ENCODE measurements at regions not wholly inside any gene's neighbourhood (a gene's known extent, or its start where the extent isn't known, plus 50 kb on each side); places are given as distances from the start of the nearest gene placed in this dataset.
A peak's percentile ranks its signal among the peaks of the same experiment; 100 is the strongest.

DNA sequence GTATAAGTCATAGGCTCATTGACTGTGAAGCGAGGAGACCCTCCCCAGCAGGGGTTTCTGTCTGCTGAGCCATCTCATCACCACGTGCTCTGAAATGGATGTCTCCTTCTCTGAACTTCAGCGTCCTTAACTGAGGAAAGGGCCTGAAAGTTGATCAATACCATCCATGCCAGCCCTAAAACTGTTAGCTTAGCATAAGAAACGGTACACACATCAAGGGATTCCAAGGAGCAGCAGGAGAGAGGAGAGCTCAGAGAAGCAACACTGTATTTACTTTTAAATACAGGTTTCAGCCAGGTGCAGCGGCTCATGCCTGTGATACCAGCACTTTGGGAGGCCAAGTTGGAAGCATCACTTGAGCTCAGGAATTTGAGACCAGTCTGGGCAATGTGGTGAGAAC, 248.9 kb upstream of the TNRC6C start (continued):
- TF ChIP-seq CBX8 (IDR thresholded peaks at IDR 0.05; ENCODE audit: borderline replicate concordance, low read depth, low read length) (no peak), GTF2F1 (IDR thresholded peaks at IDR 0.05; ENCODE audit: borderline replicate concordance, low read depth, low read length) (no peak), JUN (IDR thresholded peaks at IDR 0.05; ENCODE audit: low read depth, low read length) (no peak), NANOG (IDR thresholded peaks at IDR 0.05; ENCODE audit: insufficient read depth, low read depth, low read length, poor library complexity, severe bottlenecking) (no peak), MAFK (IDR thresholded peaks at IDR 0.05; ENCODE audit: low read depth, low read length) (no peak), KDM1A (IDR thresholded peaks at IDR 0.05; ENCODE audit: borderline replicate concordance, low read length) (no peak), CREB1 (IDR thresholded peaks at IDR 0.05) (no peak), CEBPB (IDR thresholded peaks at IDR 0.05; ENCODE audit: low read depth, low read length) (no peak), TCF12 (IDR thresholded peaks at IDR 0.05; ENCODE audit: low read depth, low read length) (0 out of 2 replicates have a peak, but pooled peaks have one; percentile 77)
- TF ChIP-seq, protein P1, sequence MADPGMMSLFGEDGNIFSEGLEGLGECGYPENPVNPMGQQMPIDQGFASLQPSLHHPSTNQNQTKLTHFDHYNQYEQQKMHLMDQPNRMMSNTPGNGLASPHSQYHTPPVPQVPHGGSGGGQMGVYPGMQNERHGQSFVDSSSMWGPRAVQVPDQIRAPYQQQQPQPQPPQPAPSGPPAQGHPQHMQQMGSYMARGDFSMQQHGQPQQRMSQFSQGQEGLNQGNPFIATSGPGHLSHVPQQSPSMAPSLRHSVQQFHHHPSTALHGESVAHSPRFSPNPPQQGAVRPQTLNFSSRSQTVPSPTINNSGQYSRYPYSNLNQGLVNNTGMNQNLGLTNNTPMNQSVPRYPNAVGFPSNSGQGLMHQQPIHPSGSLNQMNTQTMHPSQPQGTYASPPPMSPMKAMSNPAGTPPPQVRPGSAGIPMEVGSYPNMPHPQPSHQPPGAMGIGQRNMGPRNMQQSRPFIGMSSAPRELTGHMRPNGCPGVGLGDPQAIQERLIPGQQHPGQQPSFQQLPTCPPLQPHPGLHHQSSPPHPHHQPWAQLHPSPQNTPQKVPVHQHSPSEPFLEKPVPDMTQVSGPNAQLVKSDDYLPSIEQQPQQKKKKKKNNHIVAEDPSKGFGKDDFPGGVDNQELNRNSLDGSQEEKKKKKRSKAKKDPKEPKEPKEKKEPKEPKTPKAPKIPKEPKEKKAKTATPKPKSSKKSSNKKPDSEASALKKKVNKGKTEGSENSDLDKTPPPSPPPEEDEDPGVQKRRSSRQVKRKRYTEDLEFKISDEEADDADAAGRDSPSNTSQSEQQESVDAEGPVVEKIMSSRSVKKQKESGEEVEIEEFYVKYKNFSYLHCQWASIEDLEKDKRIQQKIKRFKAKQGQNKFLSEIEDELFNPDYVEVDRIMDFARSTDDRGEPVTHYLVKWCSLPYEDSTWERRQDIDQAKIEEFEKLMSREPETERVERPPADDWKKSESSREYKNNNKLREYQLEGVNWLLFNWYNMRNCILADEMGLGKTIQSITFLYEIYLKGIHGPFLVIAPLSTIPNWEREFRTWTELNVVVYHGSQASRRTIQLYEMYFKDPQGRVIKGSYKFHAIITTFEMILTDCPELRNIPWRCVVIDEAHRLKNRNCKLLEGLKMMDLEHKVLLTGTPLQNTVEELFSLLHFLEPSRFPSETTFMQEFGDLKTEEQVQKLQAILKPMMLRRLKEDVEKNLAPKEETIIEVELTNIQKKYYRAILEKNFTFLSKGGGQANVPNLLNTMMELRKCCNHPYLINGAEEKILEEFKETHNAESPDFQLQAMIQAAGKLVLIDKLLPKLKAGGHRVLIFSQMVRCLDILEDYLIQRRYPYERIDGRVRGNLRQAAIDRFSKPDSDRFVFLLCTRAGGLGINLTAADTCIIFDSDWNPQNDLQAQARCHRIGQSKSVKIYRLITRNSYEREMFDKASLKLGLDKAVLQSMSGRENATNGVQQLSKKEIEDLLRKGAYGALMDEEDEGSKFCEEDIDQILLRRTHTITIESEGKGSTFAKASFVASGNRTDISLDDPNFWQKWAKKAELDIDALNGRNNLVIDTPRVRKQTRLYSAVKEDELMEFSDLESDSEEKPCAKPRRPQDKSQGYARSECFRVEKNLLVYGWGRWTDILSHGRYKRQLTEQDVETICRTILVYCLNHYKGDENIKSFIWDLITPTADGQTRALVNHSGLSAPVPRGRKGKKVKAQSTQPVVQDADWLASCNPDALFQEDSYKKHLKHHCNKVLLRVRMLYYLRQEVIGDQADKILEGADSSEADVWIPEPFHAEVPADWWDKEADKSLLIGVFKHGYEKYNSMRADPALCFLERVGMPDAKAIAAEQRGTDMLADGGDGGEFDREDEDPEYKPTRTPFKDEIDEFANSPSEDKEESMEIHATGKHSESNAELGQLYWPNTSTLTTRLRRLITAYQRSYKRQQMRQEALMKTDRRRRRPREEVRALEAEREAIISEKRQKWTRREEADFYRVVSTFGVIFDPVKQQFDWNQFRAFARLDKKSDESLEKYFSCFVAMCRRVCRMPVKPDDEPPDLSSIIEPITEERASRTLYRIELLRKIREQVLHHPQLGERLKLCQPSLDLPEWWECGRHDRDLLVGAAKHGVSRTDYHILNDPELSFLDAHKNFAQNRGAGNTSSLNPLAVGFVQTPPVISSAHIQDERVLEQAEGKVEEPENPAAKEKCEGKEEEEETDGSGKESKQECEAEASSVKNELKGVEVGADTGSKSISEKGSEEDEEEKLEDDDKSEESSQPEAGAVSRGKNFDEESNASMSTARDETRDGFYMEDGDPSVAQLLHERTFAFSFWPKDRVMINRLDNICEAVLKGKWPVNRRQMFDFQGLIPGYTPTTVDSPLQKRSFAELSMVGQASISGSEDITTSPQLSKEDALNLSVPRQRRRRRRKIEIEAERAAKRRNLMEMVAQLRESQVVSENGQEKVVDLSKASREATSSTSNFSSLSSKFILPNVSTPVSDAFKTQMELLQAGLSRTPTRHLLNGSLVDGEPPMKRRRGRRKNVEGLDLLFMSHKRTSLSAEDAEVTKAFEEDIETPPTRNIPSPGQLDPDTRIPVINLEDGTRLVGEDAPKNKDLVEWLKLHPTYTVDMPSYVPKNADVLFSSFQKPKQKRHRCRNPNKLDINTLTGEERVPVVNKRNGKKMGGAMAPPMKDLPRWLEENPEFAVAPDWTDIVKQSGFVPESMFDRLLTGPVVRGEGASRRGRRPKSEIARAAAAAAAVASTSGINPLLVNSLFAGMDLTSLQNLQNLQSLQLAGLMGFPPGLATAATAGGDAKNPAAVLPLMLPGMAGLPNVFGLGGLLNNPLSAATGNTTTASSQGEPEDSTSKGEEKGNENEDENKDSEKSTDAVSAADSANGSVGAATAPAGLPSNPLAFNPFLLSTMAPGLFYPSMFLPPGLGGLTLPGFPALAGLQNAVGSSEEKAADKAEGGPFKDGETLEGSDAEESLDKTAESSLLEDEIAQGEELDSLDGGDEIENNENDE (IDR thresholded peaks at IDR 0.05; ENCODE audit: insufficient replicate concordance, low read length), result no peak
- TF ChIP-seq, protein P2, sequence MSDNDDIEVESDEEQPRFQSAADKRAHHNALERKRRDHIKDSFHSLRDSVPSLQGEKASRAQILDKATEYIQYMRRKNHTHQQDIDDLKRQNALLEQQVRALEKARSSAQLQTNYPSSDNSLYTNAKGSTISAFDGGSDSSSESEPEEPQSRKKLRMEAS (IDR thresholded peaks at IDR 0.05), result peak; percentile 15; the same call in 1 of the 2 replicates
